ENCODE measurements at regions not wholly inside any gene's neighbourhood (a gene's known extent, or its start where the extent isn't known, plus 50 kb on each side); places are given as distances from the start of the nearest gene placed in this dataset.

DNA sequence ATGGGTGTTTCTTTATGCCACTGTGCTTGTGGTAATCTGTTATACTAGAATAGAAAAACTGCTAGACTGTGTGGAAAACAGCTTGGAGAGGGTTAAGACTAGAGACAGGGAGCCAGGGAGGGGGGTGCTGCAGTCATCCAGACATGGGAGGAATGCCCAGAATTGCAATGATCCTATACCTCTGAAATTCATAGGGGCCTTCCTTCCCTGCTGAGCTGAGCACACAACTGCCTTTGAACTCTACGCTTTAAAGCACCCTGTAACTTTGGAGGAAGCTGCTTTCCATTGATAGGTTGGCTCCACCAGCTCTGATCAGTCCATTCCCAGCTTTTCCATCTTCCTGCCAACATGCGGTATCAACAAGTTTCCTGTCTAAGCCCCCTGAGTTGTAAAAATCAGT lies 155.9 kb upstream of the RASGEF1B start:
- no peak for DNase-seq (ENCODE audit: low read depth in 2 of 2)

DNA sequence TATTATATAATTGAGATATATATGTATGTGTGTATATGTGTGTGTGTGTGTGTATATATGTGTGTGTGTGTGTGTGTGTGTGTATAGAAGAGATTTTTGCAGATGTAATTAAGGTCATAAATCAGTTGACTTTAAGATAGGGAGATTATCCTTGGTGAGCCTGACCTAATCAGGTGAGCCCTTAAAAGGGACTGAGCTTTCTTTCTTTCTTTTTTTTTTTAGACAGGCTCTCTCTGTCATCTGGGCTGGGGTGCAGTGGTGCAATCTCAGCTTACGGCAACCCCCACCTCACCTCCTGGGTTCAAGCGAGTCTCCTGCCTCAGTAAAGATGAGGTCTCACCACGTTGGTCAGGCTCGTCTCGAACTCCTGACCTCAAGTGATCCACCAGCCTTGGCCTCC lies 155.1 kb upstream of the RASGEF1B start:
- no peak for DNase-seq (ENCODE audit: low read depth in 2 of 2)

DNA sequence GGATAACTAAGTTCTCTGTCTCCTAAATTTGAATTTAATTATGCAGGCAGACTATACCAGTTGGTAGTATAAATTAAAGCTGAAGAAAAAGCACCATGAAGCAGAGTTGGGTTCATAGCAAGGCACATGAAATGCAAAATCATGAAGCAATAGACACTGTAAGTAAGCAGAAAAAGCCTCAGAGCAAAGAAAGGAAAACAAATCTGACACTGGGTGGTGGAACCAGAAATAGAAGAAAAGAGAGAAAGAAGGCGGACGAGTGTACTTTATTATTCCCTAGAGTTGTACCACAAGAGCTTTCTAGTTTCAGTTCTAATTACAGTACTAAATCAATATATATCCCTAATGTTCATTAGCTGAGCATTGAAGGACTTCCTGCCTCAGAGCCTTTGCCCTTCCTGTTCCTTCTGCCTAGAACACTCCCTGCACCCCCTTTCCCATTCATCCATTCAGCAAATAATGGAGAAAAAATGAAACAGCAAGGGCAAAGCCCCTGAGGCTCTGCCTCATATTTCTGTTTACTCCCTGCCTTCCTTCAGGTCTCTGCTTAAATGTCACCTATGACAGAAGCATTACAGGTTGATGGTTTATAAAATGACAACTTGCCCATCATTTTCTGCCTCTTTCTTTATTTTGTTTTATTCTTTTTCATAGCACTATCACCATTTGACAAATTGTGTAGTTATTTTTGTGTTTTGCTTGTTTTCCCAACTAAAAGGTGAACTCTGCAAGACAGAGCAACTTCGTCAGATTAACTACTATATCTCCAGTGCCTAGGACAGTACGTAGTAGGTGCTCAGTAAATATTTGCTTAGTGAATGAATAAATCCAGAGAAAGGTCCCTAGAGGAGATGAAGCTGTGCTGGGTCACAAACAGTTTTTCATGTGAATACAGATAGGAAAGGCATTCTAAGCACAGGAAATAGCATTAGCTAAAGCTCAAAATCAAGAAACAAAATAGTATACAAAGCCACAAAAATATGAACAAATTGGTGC lies 154.0 kb upstream of the RASGEF1B start:
- DNase-seq (ENCODE audit: low read depth in 2 of 2), result no peak

DNA sequence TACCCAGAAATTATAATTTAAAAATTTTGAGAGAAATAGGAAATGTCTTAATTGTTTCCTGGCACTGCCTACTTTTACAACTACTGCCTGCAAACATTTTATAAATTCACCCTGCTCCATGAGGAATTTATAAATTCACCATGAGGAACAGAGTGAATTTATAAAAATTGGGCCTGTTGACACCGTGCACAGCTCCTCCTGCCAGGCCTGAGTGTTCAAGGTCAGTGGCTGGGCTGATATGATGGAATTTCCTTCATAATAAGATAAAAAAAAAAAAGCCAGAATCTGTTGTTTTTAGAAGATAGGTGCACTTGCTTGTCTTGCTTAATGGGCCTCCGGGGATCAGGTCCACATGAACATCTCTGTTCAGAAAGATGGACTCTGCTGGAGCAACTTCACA lies 151.7 kb upstream of the RASGEF1B start:
- DNase-seq (ENCODE audit: low read depth in 2 of 2), result no peak

DNA sequence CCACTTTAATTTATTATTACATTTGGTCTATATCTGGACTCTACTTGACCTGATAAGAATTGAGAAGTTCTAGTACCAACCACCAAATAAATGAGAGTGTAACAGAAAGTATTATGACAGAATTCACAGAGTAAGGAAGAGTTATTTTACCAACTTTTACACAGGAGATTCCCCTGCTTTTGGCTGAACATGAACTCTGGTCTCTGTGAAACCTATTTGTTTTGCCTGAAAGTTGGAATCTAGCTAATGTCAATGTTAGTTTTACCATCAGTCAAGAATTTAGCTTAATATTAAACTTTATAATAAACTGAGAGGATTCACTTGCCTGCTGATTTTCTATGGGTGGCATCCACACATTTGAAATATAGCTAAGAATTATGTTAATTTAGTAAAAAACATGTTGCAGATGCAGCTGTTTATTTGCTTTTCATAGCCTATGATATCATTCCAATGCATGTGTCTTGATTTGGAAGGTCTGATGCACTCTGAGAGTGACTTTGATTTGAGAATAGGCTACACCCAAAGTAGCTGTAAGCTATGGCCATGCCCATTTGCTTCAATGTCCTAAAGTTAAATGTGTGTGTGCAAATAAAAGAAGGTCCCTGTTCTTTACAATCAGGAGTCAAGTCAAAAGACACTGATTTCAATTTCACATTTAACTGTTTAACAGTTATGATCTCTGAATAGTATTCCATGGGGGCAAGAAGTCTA lies 150.9 kb upstream of the RASGEF1B start:
- no peak for DNase-seq (ENCODE audit: low read depth in 2 of 2)

DNA sequence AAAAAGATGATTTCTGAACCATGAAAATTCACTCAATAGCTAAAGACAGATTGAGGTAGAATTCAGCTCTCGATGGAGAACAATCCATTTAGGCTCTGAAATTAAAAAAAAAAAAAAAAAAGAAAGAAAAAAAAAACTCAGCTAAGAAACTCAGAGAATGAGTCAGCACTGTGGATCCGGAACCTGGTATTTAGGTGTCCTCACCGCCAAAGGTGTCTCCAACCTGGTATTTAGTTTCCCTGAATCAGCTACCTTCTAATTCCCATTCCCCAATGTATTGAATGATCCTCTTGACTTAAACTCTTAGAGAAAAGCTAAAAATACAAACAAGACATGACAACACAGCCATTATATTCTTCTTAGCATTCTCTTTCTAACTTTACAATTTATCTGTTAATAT lies 150.3 kb upstream of the RASGEF1B start:
- no peak for DNase-seq (ENCODE audit: low read depth in 2 of 2)

DNA sequence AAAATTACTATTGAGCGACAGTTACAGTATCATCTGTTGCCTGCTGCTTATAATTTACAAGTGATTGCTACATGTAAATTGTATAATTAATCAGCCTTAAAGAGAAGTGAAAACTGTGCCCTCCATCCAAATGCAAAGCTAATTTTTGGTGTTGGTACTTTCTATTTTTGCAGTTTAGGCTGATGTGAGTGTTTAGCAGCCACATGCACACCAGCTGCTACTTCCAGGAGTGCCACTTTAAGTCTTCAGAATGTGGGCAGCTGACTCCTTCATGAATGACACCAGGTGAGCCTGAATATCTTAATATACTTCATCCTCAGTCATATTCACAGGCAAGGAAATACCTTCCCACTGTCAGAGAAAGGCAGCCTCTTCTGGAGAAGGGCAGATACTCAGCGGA lies 149.8 kb upstream of the RASGEF1B start:
- no peak for DNase-seq (ENCODE audit: low read depth in 2 of 2)

DNA sequence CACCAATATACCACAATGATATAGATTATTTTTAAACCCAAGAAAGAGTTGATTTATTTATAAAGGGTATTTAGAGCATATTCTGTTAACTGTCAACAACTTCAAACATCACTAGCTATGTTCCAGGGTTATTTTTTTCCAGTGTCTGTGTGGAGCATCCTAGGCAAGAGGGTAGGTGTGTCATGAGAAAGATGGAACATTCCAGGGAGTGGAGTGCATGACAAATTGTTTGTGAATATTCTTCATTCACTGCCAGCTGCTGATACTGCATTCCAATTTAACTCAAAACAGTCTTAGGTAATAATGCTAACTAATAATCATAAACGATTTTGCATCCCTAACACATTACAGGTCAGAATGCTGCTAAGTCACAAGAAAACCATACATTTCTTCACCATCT lies 148.7 kb upstream of the RASGEF1B start:
- no peak for DNase-seq (ENCODE audit: low read depth in 2 of 2)

DNA sequence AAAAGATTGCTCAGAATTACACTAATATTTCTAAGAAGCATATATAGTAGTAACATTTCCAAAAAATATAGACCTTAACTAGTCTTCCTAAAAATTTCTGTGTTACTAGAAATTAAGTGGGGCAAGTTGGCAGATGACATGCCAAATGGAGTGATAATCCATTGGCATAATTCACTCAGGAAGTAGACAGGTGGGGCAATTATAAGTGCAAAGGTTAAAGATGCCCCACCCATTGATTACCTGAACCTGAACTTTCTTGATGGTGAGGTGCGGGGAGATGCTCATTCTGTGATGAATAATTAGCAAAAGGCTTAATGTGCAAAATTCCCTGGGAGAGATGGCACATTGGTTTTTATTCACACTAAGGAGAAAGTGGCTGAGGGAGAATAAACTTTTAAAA lies 145.8 kb upstream of the RASGEF1B start:
- no peak for DNase-seq (ENCODE audit: low read depth in 2 of 2)

DNA sequence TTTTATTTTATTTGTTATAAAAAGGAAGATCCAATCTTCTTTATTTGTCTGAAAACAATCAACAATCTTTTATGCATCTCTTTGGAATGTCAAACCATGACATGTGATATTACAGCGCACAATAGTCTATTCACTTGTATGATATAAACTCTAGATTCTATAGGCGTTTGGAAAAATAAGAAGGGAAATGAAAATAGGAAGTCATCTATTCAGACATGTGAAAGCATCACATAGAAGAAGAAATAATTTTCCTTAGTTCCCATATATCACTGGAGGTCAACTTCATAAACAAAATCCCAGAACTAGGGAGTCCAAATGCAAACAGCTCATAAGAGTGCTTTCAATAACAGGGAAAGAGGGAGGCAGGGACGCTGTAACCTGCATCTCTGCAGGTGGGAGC lies 139.5 kb upstream of the RASGEF1B start:
- DNase-seq (ENCODE audit: low read depth in 2 of 2), result no peak

DNA sequence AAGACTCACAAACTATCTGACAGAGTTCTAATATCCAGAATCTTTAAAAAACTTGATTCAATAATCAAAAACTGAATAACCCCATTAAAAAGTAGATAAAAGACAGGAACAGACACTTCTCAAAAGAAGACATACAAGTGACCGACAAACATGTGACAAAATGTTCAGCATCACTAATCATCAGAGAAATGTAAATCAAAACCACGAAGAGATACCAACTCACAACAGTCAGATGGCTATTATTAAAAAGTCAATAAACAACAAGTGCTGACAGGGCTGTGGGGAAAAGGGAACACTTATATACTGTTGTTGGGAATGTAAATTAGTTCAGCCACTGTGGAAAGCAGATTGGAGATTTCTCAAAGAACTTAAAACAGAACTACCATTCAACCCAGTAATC lies 138.1 kb upstream of the RASGEF1B start:
- no peak for DNase-seq (ENCODE audit: low read depth in 2 of 2)

DNA sequence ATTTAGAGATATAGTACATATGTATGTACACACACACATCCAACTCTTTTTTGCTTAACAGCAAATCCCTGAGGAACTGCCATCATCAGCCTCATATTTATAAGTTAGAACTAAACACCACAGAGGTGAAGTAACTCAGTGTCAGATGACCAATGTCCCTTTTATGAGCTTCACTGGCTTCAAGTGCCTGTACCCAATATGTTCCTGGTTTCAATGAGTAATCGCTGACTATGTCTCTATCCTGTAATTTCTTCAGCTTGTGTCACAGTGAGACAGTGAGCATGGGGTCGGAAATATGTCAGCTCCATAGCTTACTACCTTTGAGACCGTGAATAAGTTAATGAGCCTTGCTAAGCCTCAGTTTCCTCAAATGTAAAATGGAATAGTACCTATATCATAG lies 136.2 kb upstream of the RASGEF1B start:
- no peak for DNase-seq (ENCODE audit: low read depth in 2 of 2)

DNA sequence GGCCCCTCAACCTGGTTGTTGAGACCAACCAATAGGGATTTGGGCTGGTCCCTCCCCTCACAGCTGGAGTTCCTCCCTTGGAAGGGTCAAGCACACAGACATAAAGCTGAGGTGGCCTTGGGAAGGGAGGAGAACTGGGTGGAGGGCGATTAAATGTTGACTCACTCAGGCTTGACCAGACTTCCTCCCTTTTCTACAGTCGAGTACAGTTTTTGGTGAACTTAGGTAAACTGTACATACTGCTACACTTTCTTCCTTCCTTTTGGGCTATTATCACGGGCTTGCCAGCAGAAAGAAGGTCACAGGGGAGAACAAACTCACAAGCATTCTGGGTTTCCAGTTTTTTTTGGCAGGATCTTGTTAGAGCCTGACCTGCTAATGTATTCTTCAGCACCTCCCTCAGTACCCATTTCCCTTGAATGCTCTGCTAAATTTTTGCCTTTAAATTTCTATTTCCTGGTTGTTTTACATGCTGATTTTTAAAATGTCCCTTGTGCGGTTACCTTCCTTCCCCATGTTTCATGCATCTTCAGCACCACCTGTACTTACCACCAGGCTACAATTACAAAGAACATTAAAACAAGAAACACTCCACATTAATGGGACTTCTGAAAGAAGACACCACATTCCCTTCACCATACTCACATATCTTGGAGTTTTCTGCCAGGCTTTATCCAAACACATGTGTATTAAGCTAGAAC lies 135.2 kb upstream of the RASGEF1B start:
- DNase-seq (ENCODE audit: low read depth in 2 of 2), result no peak

DNA sequence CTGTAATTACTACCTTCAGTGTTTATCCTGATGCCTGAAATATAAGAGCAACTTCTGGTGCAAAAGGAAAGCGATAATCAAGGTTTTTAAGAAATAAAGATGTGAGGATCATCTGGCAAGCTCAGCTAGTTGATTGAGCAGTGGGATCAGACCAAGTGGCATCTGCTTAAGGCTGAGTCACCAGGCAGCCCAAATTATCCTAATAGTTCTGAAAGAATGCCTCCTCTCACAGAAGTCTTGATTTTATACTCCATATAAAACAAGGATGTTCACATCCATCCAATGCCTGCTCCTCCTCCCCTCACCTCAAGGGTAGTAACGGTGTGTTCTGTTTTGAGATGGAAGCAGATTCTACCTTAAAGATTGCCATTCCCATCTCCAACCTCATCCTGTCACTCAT lies 134.5 kb upstream of the RASGEF1B start:
- no peak for DNase-seq (ENCODE audit: low read depth in 2 of 2)

DNA sequence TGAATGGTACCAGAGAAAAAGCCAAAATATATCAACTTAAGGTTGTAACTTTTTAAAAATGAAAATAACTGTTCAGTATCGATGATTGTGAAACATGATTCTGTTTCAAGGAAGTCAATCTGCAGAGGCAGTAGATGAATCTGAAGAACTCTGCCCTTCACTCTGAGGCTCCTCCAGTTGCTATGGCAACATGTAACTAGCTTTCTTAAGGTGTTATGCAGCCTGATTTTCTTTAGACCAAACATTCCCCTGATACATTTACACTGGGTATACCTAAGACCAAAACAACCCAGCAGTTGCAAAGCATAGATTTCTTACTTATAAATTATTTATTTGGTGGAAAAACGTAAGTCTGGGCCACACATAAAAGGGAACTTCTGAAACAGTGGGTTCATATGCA lies 133.6 kb upstream of the RASGEF1B start:
- no peak for DNase-seq (ENCODE audit: low read depth in 2 of 2)

DNA sequence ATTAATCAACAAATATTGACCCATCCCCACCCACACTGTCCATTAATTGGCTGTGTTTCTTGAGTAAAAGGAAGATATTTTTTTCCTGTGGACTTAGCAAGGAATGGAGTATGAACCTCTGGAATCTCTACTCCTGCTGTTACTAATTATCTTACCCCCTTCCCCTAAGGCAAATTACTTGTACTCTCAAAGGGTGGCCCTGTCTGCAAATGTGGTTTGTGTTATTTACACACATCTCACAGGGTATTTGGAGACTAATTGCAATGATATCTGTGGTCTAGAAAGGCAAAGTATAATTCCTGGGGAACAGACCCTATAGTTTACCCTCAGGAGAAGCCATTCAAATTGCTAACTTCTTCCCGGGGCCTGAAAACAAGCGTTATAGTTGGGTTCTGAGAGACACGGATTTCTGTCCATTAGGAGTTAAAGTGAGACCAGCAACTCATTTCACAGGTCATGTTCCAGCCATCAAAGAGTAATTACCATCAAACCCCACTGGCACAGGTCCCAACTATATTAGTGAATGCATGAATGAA lies 133.0 kb upstream of the RASGEF1B start:
- DNase-seq (ENCODE audit: low read depth in 2 of 2), result no peak

DNA sequence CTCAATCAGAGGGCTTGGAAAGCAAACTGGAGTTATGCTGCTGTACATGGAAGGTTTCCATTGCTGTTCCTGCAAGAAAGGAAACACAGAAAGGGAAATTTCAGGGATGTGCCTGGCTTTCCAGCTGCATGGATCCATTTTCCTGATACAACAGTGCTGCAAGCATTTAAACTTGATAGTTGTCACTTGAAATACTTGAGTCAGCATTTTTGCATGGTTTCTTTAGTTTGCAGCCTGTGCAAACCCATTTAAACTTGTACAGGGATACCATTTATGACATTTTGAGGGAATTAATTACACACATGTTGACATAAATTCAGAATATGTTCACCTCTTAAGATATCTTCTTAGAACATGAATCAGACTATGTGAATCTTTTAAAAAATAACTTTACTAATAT lies 131.1 kb upstream of the RASGEF1B start:
- no peak for DNase-seq (ENCODE audit: low read depth in 2 of 2)

DNA sequence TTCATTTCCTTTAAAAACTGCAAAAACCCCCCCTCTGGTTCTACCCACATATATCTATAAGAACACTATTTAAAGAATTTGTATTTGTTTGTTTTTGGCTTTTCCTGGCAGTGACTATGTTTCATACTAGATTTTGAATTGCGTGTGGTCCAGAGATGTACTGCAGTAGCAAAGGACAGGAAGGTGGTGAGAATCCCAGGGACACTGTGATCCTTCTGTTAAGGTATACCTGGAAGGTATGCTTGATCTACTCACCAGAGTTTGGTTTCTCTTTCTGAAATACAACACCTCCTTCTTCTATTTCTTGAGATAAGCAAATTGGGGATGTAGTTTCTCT lies 129.6 kb upstream of the RASGEF1B start:
- no peak for DNase-seq (ENCODE audit: low read depth in 2 of 2)

DNA sequence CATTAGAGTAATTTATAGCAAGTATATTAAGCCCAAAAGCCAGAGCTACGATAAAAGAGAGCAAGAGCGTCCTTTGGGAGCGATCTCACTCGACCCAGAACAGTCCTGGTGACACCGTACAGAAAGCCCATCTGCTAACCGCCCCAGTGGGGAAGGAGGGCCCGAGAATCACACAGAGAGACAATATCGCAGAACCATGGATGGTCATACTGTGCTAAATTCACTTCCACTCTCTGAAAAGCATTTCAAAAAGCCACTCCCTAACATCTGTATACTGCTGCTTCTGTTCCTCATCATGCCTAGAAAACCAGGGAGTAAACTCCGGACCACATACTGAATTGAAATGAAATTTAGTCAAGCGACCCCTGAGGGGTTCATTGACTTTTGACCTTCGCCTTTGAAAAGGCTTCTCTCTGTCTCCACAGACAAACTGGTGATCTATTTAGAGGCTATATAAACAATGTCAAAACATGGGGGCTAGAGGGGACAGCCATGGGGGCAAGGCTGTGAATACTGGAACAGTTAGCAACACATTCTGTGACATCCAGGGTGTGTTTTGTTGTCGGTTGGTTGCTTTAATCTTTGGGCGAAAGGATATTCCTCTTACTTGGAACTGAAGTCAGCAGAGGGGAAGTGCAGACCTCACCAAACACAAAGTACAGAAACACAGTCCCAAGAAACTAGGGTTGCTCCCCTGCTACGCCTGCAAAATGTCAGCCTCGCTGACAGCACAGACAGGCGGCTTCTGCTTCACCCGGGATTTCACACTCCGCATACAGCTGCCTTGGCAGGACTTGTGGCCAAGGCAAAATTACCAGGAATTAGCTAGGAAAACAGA lies 129.0 kb upstream of the RASGEF1B start:
- no peak for DNase-seq (ENCODE audit: low read depth in 2 of 2)

DNA sequence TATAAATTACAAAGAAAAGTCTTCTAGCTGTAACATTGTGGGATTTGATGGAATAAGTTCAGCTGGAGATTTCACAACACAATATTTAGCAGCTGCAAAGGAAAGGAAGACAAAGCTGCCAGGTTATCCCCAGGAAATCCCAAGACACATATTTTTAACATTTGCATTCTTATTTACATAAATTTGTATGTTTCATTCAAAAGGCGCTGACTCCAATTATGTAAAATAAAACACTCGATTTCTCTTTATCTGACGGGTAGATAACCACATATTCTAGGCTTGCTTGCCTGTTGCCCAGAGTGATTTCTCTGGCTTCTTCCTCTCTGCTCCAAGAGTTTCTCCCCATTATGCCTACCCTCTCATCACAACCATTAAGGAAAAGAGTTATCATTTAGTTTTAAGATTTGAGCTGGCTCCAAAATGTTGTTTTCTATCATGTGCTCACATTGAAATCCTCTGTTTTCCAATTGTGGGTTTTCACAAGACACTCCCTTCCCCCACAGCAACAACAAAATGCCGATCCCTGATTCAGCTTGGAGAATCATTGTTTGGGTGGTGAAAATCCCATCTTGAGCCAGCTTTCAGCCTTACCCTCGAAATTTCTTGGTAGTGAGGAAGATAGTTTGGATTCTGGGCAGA lies 128.2 kb upstream of the RASGEF1B start:
- no peak for DNase-seq (ENCODE audit: low read depth in 2 of 2)

Measured in stimulated activated CD8-positive, alpha-beta memory T cell treated with anti-CD3 and anti-CD28 coated beads, Interleukin-15, amount 100 ng/mL, for 4 hours (primary cell).